ENCODE measurements at regions not wholly inside any gene's neighbourhood (a gene's known extent, or its start where the extent isn't known, plus 50 kb on each side); places are given as distances from the start of the nearest gene placed in this dataset.

- TF ChIP-seq CTCF (IDR thresholded peaks at IDR 0.05) (no peak), PBX3 (IDR thresholded peaks at IDR 0.05) (no peak), SMC3 (IDR thresholded peaks at IDR 0.05) (no peak), REST (IDR thresholded peaks at IDR 0.05) (no peak), EP300 (IDR thresholded peaks at IDR 0.05) (no peak), POLR2A (IDR thresholded peaks at IDR 0.05; ENCODE audit: low read length) (no peak), CEBPB (IDR thresholded peaks at IDR 0.05) (no peak), JUNB (IDR thresholded peaks at IDR 0.05) (no peak), SREBF2 (IDR thresholded peaks at IDR 0.05) (no peak), MAX (IDR thresholded peaks at IDR 0.05) (no peak), MYC (IDR thresholded peaks at IDR 0.05; ENCODE audit: borderline replicate concordance, low read length) (no peak), RCOR1 (IDR thresholded peaks at IDR 0.05; ENCODE audit: low read depth, low read length) (no peak)
Observed at GRCh38 chr16:59224401-59224800, 490.3 kb upstream of the GOT2 start.
